ENCODE measurements at regions not wholly inside any gene's neighbourhood (a gene's known extent, or its start where the extent isn't known, plus 50 kb on each side); places are given as distances from the start of the nearest gene placed in this dataset.
A peak's percentile ranks its signal among the peaks of the same experiment; 100 is the strongest.

- Mint-ChIP-seq H3K4me1 (peaks cover 8% of the 10 kb centered on the region), H3K36me3 (ENCODE audit: low read depth) (no peaks in the 10 kb centered on the region), H3K4me3 (no peak overlapping the region), H3K27ac (peak overlapping the region in 1 of 3 experiments; percentile 33), H3K27me3 (ENCODE audit: low read depth) (peaks cover 15% of the 10 kb centered on the region), H3K9me3 (no peaks in the 10 kb centered on the region)
- peak; percentile 68 to 71 (median 71) for TF ChIP-seq CTCF (IDR thresholded peaks at IDR 0.05; ENCODE audit: unreplicated experiment in 3 of 3)
Measured at GRCh38 chr3:150227839-150228238, 180.3 kb upstream of the TSC22D2 start.

GRCh38 chr3:150225986-150226385 is 182.1 kb upstream of the TSC22D2 start:
- no peaks in the 10 kb centered on the region for H3K36me3 Mint-ChIP-seq (ENCODE audit: low read depth)
- no peaks in the 10 kb centered on the region for H3K9me3 Mint-ChIP-seq
- H3K27me3 Mint-ChIP-seq (ENCODE audit: low read depth) = peaks cover 15% of the 10 kb centered on the region
- H3K4me3 Mint-ChIP-seq = no peak overlapping the region
- H3K4me1 Mint-ChIP-seq = peaks cover 13% of the 10 kb centered on the region
- H3K27ac Mint-ChIP-seq = peak overlapping the region in 2 of 3 experiments; percentile 18 to 45
- TF ChIP-seq CTCF (IDR thresholded peaks at IDR 0.05; ENCODE audit: unreplicated experiment in 3 of 3) = no peak

GRCh38 chr3:150223558-150223957 is 184.5 kb upstream of the TSC22D2 start:
- Mint-ChIP-seq H3K4me1 (peaks cover 14% of the 10 kb centered on the region), H3K27me3 (ENCODE audit: low read depth) (peaks cover 15% of the 10 kb centered on the region), H3K9me3 (no peaks in the 10 kb centered on the region), H3K27ac (no peak overlapping the region), H3K36me3 (ENCODE audit: low read depth) (no peaks in the 10 kb centered on the region), H3K4me3 (no peak overlapping the region)
- no peak for TF ChIP-seq CTCF (IDR thresholded peaks at IDR 0.05; ENCODE audit: unreplicated experiment in 3 of 3)

GRCh38 chr3:150222691-150223489 is 185.2 kb upstream of the TSC22D2 start:
- Mint-ChIP-seq H3K4me3 (no peak overlapping the region), H3K36me3 (ENCODE audit: low read depth) (no peaks in the 10 kb centered on the region), H3K4me1 (peaks cover 14% of the 10 kb centered on the region), H3K27ac (no peak overlapping the region), H3K27me3 (ENCODE audit: low read depth) (peaks cover 14% of the 10 kb centered on the region), H3K9me3 (no peaks in the 10 kb centered on the region)
- TF ChIP-seq CTCF (IDR thresholded peaks at IDR 0.05; ENCODE audit: unreplicated experiment in 3 of 3) = no peak

GRCh38 chr3:150221904-150222523 is 186.1 kb upstream of the TSC22D2 start:
- peak overlapping the region in 1 of 3 experiments; percentile 10 for H3K27ac Mint-ChIP-seq
- H3K4me1 Mint-ChIP-seq = peaks cover 17% of the 10 kb centered on the region
- no peaks in the 10 kb centered on the region for H3K9me3 Mint-ChIP-seq
- TF ChIP-seq CTCF (IDR thresholded peaks at IDR 0.05; ENCODE audit: unreplicated experiment in 3 of 3) = no peak
- no peaks in the 10 kb centered on the region for H3K36me3 Mint-ChIP-seq (ENCODE audit: low read depth)
- peaks cover 10% of the 10 kb centered on the region for H3K27me3 Mint-ChIP-seq (ENCODE audit: low read depth)
- H3K4me3 Mint-ChIP-seq = peak overlapping the region in 1 of 3 experiments; percentile 6
